Osteoblast (primary cell): ENCODE measurements at regions not wholly inside any gene's neighbourhood (a gene's known extent, or its start where the extent isn't known, plus 50 kb on each side); places are given as distances from the start of the nearest gene placed in this dataset.

ENCODE experiments used
- DNase-seq: peaks from one replicate; pipeline ENCODE4 v3.0.0; 2011; ENCODE audit warnings: low spot score, mixed read lengths; ENCODE audit not compliant: insufficient read length; ENCODE audit errors: missing footprints
- H2AFZ ChIP-seq: 2 replicates; pipeline ENCODE4 v1.6.0; 2011; ENCODE audit warnings: mild to moderate bottlenecking, low read length
- H3K27ac ChIP-seq: 2 replicates; pipeline ENCODE4 v1.5.1; 2011; ENCODE audit warnings: mild to moderate bottlenecking, low read depth, low read length, moderate library complexity
- H3K27me3 ChIP-seq: 2 replicates; pipeline ENCODE4 v1.6.0; 2012; ENCODE audit warnings: mild to moderate bottlenecking, control low read depth, inconsistent platforms, low read length, moderate library complexity; ENCODE audit not compliant: insufficient read depth
- H3K36me3 ChIP-seq: 2 replicates; pipeline ENCODE4 v1.5.1; 2011; ENCODE audit warnings: mild to moderate bottlenecking, low read length, control low read depth, moderate library complexity; ENCODE audit not compliant: insufficient read depth
- H3K4me1 ChIP-seq: 2 replicates; pipeline ENCODE4 v1.5.1; 2011; ENCODE audit warnings: mild to moderate bottlenecking, low read length, control low read depth, moderate library complexity; ENCODE audit not compliant: insufficient read depth
- H3K4me2 ChIP-seq: 2 replicates; pipeline ENCODE4 v1.6.0; 2011; ENCODE audit warnings: mild to moderate bottlenecking, low read length; ENCODE audit not compliant: insufficient read depth
- H3K4me3 ChIP-seq: fragments of 200-600 bp; sonication (generic); 3 replicates; pipeline ENCODE4 v1.5.1; 2012; ENCODE audit warnings: mild to moderate bottlenecking, low read length, inconsistent platforms; ENCODE audit not compliant: insufficient read depth
- H3K79me2 ChIP-seq: 2 replicates; pipeline ENCODE4 v1.6.0; 2012; ENCODE audit warnings: mild to moderate bottlenecking, low read length, control low read depth, inconsistent platforms; ENCODE audit not compliant: insufficient read depth
- H3K9me3 ChIP-seq: 2 replicates; pipeline ENCODE4 v1.5.1; 2011; ENCODE audit warnings: low read depth, low read length, control low read depth
- H4K20me1 ChIP-seq: 2 replicates; pipeline ENCODE4 v1.6.0; 2012; ENCODE audit warnings: mild to moderate bottlenecking, low read length, control low read depth; ENCODE audit not compliant: insufficient read depth
- TF ChIP-seq, protein P1 (sequence below): IDR thresholded peaks from 2 replicates; pipeline ENCODE4 v1.5.1; 2011; ENCODE audit warnings: mild to moderate bottlenecking, low read depth, low read length, moderate library complexity; ENCODE audit errors: extremely low read depth

DNA sequence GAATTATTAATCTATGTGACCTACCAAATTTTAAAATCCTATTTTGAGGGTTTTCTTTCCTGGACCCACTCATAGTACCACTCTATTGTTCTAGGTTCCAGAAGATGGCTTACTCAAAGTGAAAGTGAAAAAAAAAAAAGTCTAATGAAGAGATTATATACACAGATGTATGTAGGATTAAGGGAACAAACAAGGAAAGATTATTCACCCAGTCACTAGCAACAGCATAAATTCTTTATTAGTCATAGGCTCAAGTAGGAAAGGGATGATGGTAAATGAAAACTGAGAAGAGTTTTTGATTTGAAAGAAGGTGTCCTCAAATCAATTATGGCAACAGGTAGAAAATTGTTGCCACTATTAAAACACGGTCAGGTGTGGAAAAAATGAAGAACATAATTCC, 923.7 kb downstream of the TBC1D32 start:
- Histone ChIP-seq H3K79me2 (no peaks in the 10 kb centered on the region), H3K4me3 (no peak overlapping the region), H3K9me3 (no peaks in the 10 kb centered on the region), H3K4me2 (no peak overlapping the region), H3K27ac (no peak overlapping the region), H4K20me1 (no peaks in the 10 kb centered on the region), H3K4me1 (no peaks in the 10 kb centered on the region), H3K36me3 (no peaks in the 10 kb centered on the region), H3K27me3 (no peaks in the 10 kb centered on the region), H2AFZ (no peak overlapping the region)
- TF ChIP-seq, protein P1, sequence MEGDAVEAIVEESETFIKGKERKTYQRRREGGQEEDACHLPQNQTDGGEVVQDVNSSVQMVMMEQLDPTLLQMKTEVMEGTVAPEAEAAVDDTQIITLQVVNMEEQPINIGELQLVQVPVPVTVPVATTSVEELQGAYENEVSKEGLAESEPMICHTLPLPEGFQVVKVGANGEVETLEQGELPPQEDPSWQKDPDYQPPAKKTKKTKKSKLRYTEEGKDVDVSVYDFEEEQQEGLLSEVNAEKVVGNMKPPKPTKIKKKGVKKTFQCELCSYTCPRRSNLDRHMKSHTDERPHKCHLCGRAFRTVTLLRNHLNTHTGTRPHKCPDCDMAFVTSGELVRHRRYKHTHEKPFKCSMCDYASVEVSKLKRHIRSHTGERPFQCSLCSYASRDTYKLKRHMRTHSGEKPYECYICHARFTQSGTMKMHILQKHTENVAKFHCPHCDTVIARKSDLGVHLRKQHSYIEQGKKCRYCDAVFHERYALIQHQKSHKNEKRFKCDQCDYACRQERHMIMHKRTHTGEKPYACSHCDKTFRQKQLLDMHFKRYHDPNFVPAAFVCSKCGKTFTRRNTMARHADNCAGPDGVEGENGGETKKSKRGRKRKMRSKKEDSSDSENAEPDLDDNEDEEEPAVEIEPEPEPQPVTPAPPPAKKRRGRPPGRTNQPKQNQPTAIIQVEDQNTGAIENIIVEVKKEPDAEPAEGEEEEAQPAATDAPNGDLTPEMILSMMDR: no peak
- no peak for DNase-seq

DNA sequence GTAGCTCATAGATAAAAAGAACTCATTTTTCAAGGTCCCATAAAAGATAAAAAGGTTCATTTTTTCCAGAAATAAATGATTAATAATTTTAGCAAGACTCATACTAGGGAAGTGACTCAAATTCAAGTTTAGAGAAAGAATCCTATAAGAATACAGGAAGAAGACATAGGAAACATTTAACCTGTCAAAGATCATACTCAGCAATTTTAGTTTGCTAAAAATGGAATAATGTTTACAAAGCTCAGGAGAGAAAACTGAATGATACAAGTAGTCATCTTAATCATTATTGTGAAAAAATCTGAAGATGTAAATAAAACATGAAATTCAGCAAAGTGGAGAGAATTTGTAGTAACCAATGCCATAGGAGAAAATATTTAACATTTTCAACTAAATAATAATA, 926.6 kb downstream of the TBC1D32 start:
- Histone ChIP-seq H3K27me3 (no peaks in the 10 kb centered on the region), H3K4me1 (no peaks in the 10 kb centered on the region), H3K27ac (no peak overlapping the region), H3K4me3 (no peak overlapping the region), H4K20me1 (no peaks in the 10 kb centered on the region), H3K9me3 (no peaks in the 10 kb centered on the region), H3K79me2 (no peaks in the 10 kb centered on the region), H3K4me2 (no peak overlapping the region), H3K36me3 (no peaks in the 10 kb centered on the region), H2AFZ (no peak overlapping the region)
- TF ChIP-seq, protein P1: no peak
- DNase-seq: no peak

DNA sequence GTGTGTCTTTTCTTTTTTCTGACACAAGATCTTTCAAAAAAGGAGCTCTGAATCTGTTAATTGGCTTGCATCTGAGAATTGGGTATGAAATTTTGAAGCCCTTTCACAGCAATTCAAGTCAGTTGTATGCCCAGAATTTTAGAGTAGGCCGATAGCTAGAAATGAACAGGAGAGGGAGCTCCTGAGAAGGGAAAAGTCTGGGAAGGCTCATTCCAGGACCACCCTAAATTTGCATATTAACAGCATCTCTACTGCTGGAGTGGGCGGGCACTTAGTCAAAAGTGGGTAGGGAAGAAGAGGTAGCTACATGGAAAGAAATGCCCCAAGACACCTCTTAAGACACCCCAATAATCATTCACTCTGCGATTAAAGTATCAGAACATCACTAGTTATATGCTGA, 928.3 kb downstream of the TBC1D32 start:
- Histone ChIP-seq H3K4me1 (no peaks in the 10 kb centered on the region), H2AFZ (no peak overlapping the region), H4K20me1 (no peaks in the 10 kb centered on the region), H3K9me3 (no peaks in the 10 kb centered on the region), H3K36me3 (no peaks in the 10 kb centered on the region), H3K79me2 (no peaks in the 10 kb centered on the region), H3K27ac (no peak overlapping the region), H3K4me2 (no peak overlapping the region), H3K4me3 (no peak overlapping the region), H3K27me3 (no peaks in the 10 kb centered on the region)
- TF ChIP-seq, protein P1: no peak
- DNase-seq: no peak

DNA sequence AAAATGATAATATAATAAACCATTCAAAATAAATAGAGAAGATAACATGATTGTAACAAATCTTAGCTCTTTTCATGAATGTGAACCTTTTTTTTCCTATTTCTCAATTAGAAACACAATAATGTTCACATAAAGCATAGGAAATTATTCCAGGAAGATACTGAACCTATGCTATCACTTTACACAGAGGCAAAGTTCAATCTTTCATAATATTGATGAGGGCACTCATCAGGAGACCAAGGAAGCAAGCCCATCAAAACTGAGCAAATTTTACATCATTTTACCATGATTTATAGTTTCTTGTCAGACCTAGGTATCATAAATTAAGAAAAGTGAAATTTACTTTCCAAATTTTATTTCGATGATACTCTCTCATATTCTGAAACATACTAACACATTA, 938.5 kb downstream of the TBC1D32 start:
- DNase-seq: no peak
- TF ChIP-seq, protein P1: no peak
- H2AFZ ChIP-seq: no peak overlapping the region

More for the DNA sequence above, 938.5 kb downstream of the TBC1D32 start:
- no peaks in the 10 kb centered on the region for H3K79me2 ChIP-seq
- no peak overlapping the region for H3K4me2 ChIP-seq
- H3K4me1 ChIP-seq: no peaks in the 10 kb centered on the region
- no peak overlapping the region for H3K4me3 ChIP-seq
- H3K9me3 ChIP-seq: no peaks in the 10 kb centered on the region
- H3K27ac ChIP-seq: no peak overlapping the region
- no peaks in the 10 kb centered on the region for H3K36me3 ChIP-seq
- H4K20me1 ChIP-seq: no peaks in the 10 kb centered on the region
- no peaks in the 10 kb centered on the region for H3K27me3 ChIP-seq
